ENCODE measurements at regions not wholly inside any gene's neighbourhood (a gene's known extent, or its start where the extent isn't known, plus 50 kb on each side); places are given as distances from the start of the nearest gene placed in this dataset.

- no CpG with 5 or more reads among the region's 2 CpGs for WGBS (ENCODE audit: extremely low coverage, insufficient read length, low lambda C conversion rate)
- Histone ChIP-seq H2AK5ac (ENCODE audit: insufficient read length, low read length) (no peak overlapping the region), H2BK20ac (ENCODE audit: low read depth, low read length, poor library complexity, severe bottlenecking) (no peak overlapping the region), H2BK5ac (ENCODE audit: insufficient read length, low read length) (no peak overlapping the region), H3K14ac (ENCODE audit: insufficient read depth, low read length) (no peak overlapping the region), H3K4me1 (ENCODE audit: insufficient read depth, low read length) (no peaks in the 10 kb centered on the region), H3K23ac (ENCODE audit: insufficient read length, low read depth, low read length) (no peak overlapping the region), H4K5ac (ENCODE audit: insufficient read length, low read depth, low read length) (no peak overlapping the region), H3K18ac (ENCODE audit: insufficient read length, low read depth, low read length) (no peak overlapping the region), H4K8ac (replicated peaks; ENCODE audit: insufficient read length, low read depth, low read length) (no peak overlapping the region), H3K4me2 (ENCODE audit: insufficient read depth, insufficient read length, low read length) (no peak overlapping the region), H3K23me2 (ENCODE audit: insufficient read length, low read depth, low read length, poor library complexity, severe bottlenecking) (no peaks in the 10 kb centered on the region), H3K79me1 (ENCODE audit: insufficient read depth, low read depth, low read length, poor library complexity, severe bottlenecking) (no peaks in the 10 kb centered on the region), H3K9me3 (ENCODE audit: control insufficient read depth, low read depth, low read length) (no peaks in the 10 kb centered on the region), H2AFZ (ENCODE audit: low read length) (no peak overlapping the region), H3K79me2 (ENCODE audit: insufficient read depth, low read length) (no peaks in the 10 kb centered on the region), H3K9ac (ENCODE audit: extremely low read depth, insufficient read length, low read length) (no peak overlapping the region), H3K56ac (ENCODE audit: insufficient read length, low read depth, low read length) (no peak overlapping the region), H3K27me3 (ENCODE audit: insufficient read depth, low read length) (no peaks in the 10 kb centered on the region), H3T11ph (ENCODE audit: low read length) (no peak overlapping the region), H3K27ac (ENCODE audit: insufficient read length, low read depth, low read length) (no peak overlapping the region), H4K20me1 (ENCODE audit: control insufficient read depth, insufficient read depth, insufficient read length) (no peaks in the 10 kb centered on the region), H2BK12ac (ENCODE audit: insufficient read length, low read depth, low read length) (no peak overlapping the region), H2BK120ac (ENCODE audit: low read depth, low read length, poor library complexity, severe bottlenecking) (no peak overlapping the region), H3K4ac (ENCODE audit: low read depth, low read length) (no peak overlapping the region), H4K91ac (ENCODE audit: insufficient read length, low read depth, low read length) (no peak overlapping the region), H2BK15ac (ENCODE audit: low read depth, low read length) (no peak overlapping the region)
- no peak for DNase-seq
- no peak overlapping the region for H3K27ac Mint-ChIP-seq
- peaks cover 15% of the 10 kb centered on the region in 2 experiments for H3K4me1 Mint-ChIP-seq
- H3K27me3 Mint-ChIP-seq (ENCODE audit: low read depth): no peaks in the 10 kb centered on the region
- H3K4me3 Mint-ChIP-seq: no peak overlapping the region
- no peak for TF ChIP-seq CTCF (conservative IDR thresholded peaks at IDR 0.05)
- H3K9me3 Mint-ChIP-seq: peaks cover 17 to 19% of the 10 kb centered on the region in 2 experiments
- peaks cover 7 to 17% (median 7%) of the 10 kb centered on the region in 3 experiments for H3K36me3 Mint-ChIP-seq (ENCODE audit: insufficient read depth in 1 of 3, low read depth in 3 of 3)
Measured at GRCh38 chr4:152232271-152232670, 303.6 kb downstream of the FBXW7 start.
